HCT116 (cell line): ENCODE measurements at regions not wholly inside any gene's neighbourhood (a gene's known extent, or its start where the extent isn't known, plus 50 kb on each side); places are given as distances from the start of the nearest gene placed in this dataset.

Experiments used
- ATAC-seq: fragments of 200-7000 bp; cut with Tn5 transposase; 2 replicates; pipeline ENCODE4 v1.9.1; 2020; ENCODE audit warnings: mild to moderate bottlenecking, moderate library complexity
- BruUV-seq: library from RNA; stranded (reverse); fragments of 400-500 nt; replicated peaks from 2 replicates; lab custom pipeline; 2021; lab: Mats Ljungman, UMichigan
- CTCF ChIA-PET: fragments of 300-600 bp; sonication (Branson Sonifier 250); formaldehyde crosslinking; loops from one replicate; lab custom pipeline; 2021; ENCODE audit warnings: antibody characterized with exemption; lab: Charles Lee
- POLR2A ChIA-PET: fragments of 300-600, 350-600 bp; sonication (Branson Sonifier 250); formaldehyde crosslinking; loops from one replicate; lab custom pipeline; 2021; ENCODE audit warnings: antibody characterized with exemption; lab: Charles Lee
- RAD21 ChIA-PET, 2 experiments: fragments of 300-600 bp; sonication (Branson Sonifier 250); formaldehyde crosslinking; loops; one replicate each; lab custom pipeline; 2023; ENCODE audit warnings: low total read pairs in 2 of 2; ENCODE audit not compliant: uncharacterized antibody in 2 of 2, unreplicated experiment in 2 of 2, low non-redundant PET in 1 of 2; lab: Charles Lee
- DNase-seq: peaks from one replicate; pipeline ENCODE4 v3.0.0-alpha.2; 2010; ENCODE audit warnings: low read depth, low spot score
- H2AFZ ChIP-seq: fragments of 200-600 bp; shearing (Covaris generic), sonication (generic); 2 replicates; pipeline ENCODE4 v1.6.1; 2017; ENCODE audit warnings: low read depth, mixed run types, mixed read lengths, antibody characterized with exemption, low read length; ENCODE audit not compliant: poor library complexity, severe bottlenecking
- H3K27ac ChIP-seq: 2 replicates; pipeline ENCODE4 v1.5.1; 2012; ENCODE audit warnings: low read depth, low read length
- H3K27me3 ChIP-seq: fragments of 200-600 bp; sonication (generic); 2 replicates; pipeline ENCODE4 v1.6.1; 2016; ENCODE audit warnings: mixed run types, low read length, mixed read lengths; ENCODE audit not compliant: insufficient read depth
- H3K36me3 ChIP-seq, 2 experiments: fragments of 200-500 bp in 1 of 2; fragments of 200-600 bp in 1 of 2; sonication (Bioruptor generic) in 1 of 2; sonication (generic) in 1 of 2; 2 replicates each; pipeline versions ENCODE4 v1.5.1 to v1.6.1; 2014 to 2016; ENCODE audit warnings: low read length in 2 of 2, inconsistent platforms in 1 of 2, mixed read lengths in 1 of 2, mixed run types in 1 of 2; ENCODE audit not compliant: insufficient read depth in 2 of 2, control insufficient read depth in 1 of 2
- H3K4me1 ChIP-seq, 2 experiments: fragments of 200-600 bp in 1 of 2; sonication (generic) in 1 of 2; 2 replicates each; pipeline versions ENCODE4 v1.5.1 to v1.6.1; 2012 to 2017; ENCODE audit warnings: low read length in 2 of 2, inconsistent platforms in 1 of 2, mild to moderate bottlenecking in 1 of 2, mixed read lengths in 1 of 2, mixed run types in 1 of 2, moderate library complexity in 1 of 2; ENCODE audit not compliant: insufficient read depth in 2 of 2, control insufficient read depth in 1 of 2
- H3K4me2 ChIP-seq: fragments of 200-600 bp; sonication (generic); 2 replicates; pipeline ENCODE4 v1.6.1; 2017; ENCODE audit warnings: mixed run types, low read length, mixed read lengths
- H3K4me3 ChIP-seq, 2 experiments: fragments of 200-600 bp in 1 of 2; sonication (generic) in 1 of 2; replicated peaks in 1 of 2; 2 replicates each; pipeline ENCODE4 v1.5.1; 2011 to 2016; ENCODE audit warnings: low read length in 2 of 2, control low read depth in 1 of 2, low read depth in 1 of 2, mild to moderate bottlenecking in 1 of 2, mixed read lengths in 1 of 2, mixed run types in 1 of 2
- H3K79me2 ChIP-seq: fragments of 200-600 bp; sonication (generic); 2 replicates; pipeline ENCODE4 v1.6.1; 2017; ENCODE audit warnings: mild to moderate bottlenecking, mixed run types, low read length, moderate library complexity, mixed read lengths; ENCODE audit not compliant: insufficient read depth
- H3K9ac ChIP-seq: fragments of 200-600 bp; sonication (generic); 2 replicates; pipeline ENCODE4 v1.6.1; 2016; ENCODE audit warnings: low read length, mixed read lengths
- H3K9me2 ChIP-seq: fragments of 200-600 bp; sonication (generic), shearing (Covaris generic); 2 replicates; pipeline ENCODE4 v1.6.1; 2017; ENCODE audit warnings: mixed run types, mild to moderate bottlenecking, moderate library complexity; ENCODE audit not compliant: insufficient read depth
- H3K9me3 ChIP-seq, 2 experiments: fragments of 200-500 bp in 1 of 2; fragments of 200-600 bp in 1 of 2; sonication (Bioruptor generic) in 1 of 2; sonication (generic) in 1 of 2; 2 replicates each; pipeline ENCODE4 v1.6.1; 2014 to 2017; ENCODE audit warnings: low read length in 2 of 2, mixed read lengths in 2 of 2, inconsistent platforms in 1 of 2, low read depth in 1 of 2, mild to moderate bottlenecking in 1 of 2, mixed run types in 1 of 2, moderate library complexity in 1 of 2; ENCODE audit not compliant: control insufficient read depth in 1 of 2, insufficient read depth in 1 of 2
- H4K20me1 ChIP-seq: fragments of 200-600 bp; sonication (generic), shearing (Covaris generic); 2 replicates; pipeline ENCODE4 v1.6.1; 2017; ENCODE audit warnings: mixed run types, mild to moderate bottlenecking, moderate library complexity; ENCODE audit not compliant: insufficient read depth
- CEBPB ChIP-seq: IDR thresholded peaks from 2 replicates; pipeline ENCODE4 v1.6.1; 2012; ENCODE audit warnings: low read depth
- ELF1 ChIP-seq: IDR thresholded peaks from 2 replicates; pipeline ENCODE4 v1.6.1; 2012; ENCODE audit warnings: low read depth, borderline replicate concordance
- EZH2 ChIP-seq: fragments of 200-600 bp; sonication (generic); IDR thresholded peaks from 2 replicates; pipeline ENCODE4 v1.6.1; 2017; ENCODE audit warnings: antibody characterized with exemption, mixed run types
- EZH2phosphoT487 ChIP-seq: fragments of 200-600 bp; IDR thresholded peaks from 2 replicates; pipeline ENCODE4 v1.6.1; 2018; ENCODE audit warnings: antibody characterized with exemption, borderline replicate concordance
- JUND ChIP-seq: IDR thresholded peaks from 2 replicates; pipeline ENCODE4 v1.6.1; 2012
- POLR2A ChIP-seq: IDR thresholded peaks from 2 replicates; pipeline ENCODE4 v1.7.0; 2011; ENCODE audit warnings: borderline replicate concordance; ENCODE audit not compliant: insufficient read depth, insufficient read length; ENCODE audit errors: extremely low read depth
- RAD21 ChIP-seq: IDR thresholded peaks from 2 replicates; pipeline ENCODE4 v1.6.1; 2012; ENCODE audit warnings: low read depth, mild to moderate bottlenecking
- SIN3A ChIP-seq: IDR thresholded peaks from 2 replicates; pipeline ENCODE4 v1.6.1; 2012; ENCODE audit warnings: low read depth
- SP1 ChIP-seq: IDR thresholded peaks from 2 replicates; pipeline ENCODE4 v1.6.1; 2012; ENCODE audit warnings: low read depth
- SRF ChIP-seq: IDR thresholded peaks from 2 replicates; pipeline ENCODE4 v1.6.1; 2012; ENCODE audit warnings: low read depth
- TCF7L2 ChIP-seq: IDR thresholded peaks from 2 replicates; pipeline ENCODE4 v1.7.0; 2011; ENCODE audit warnings: borderline replicate concordance, inconsistent platforms; ENCODE audit not compliant: insufficient read depth, insufficient read length; ENCODE audit errors: extremely low read depth
- YY1 ChIP-seq: IDR thresholded peaks from 2 replicates; pipeline ENCODE4 v1.6.1; 2011; ENCODE audit warnings: low read length, low read depth, moderate library complexity, mild to moderate bottlenecking; ENCODE audit not compliant: insufficient replicate concordance; ENCODE audit errors: extremely low read depth
- ZNF274 ChIP-seq: fragments of 200-500 bp; sonication (Bioruptor generic); IDR thresholded peaks from 2 replicates; pipeline ENCODE4 v1.6.1; 2014; ENCODE audit warnings: mild to moderate bottlenecking, low read depth, low read length, inconsistent platforms
- intact Hi-C: fragments of 100-400 bp; cut with micrococcal nuclease; formaldehyde crosslinking; loops from 2 replicates; pipeline ENCODE4 v1.10.0; 2022
- TF ChIP-seq, protein P1 (sequence below): IDR thresholded peaks from 2 replicates; pipeline ENCODE4 v1.6.1; 2012
- TF ChIP-seq, protein P2 (sequence below): IDR thresholded peaks from 2 replicates; pipeline ENCODE4 v1.6.1; 2012
- TF ChIP-seq, protein P3 (sequence below): IDR thresholded peaks from 2 replicates; pipeline ENCODE4 v1.6.1; 2011; ENCODE audit warnings: mild to moderate bottlenecking, low read length, moderate library complexity; ENCODE audit not compliant: insufficient replicate concordance; ENCODE audit errors: extremely low read depth
- TF ChIP-seq, protein P4 (sequence below): IDR thresholded peaks from 2 replicates; pipeline ENCODE4 v1.6.1; 2012; ENCODE audit warnings: low read depth

DNA sequence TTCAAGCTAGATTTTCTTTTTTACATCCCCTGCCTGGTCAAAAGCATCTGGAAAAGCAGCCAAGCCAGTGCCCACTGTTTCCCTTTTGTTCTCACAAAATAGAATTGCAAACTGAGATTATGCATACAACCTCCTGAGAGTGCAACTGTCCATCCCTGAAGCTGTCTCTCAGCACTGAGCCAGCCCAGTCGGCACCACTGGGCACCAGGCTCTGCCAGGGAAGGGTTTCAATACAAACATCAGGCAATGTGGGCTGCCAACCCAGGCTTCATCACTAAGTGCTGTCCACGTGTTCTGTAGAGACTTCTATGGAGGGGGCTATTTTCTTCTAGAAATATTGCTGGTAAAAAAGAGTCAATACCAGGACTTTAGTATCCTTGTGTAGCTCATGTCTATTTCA, 356.3 kb upstream of the TBL1XR1 start:
- no peak for DNase-seq
- H3K9me3 ChIP-seq, result no peaks in the 10 kb centered on the region
- TF ChIP-seq CEBPB, result no peak
- TF ChIP-seq, protein P1, sequence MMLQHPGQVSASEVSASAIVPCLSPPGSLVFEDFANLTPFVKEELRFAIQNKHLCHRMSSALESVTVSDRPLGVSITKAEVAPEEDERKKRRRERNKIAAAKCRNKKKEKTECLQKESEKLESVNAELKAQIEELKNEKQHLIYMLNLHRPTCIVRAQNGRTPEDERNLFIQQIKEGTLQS, result no peak
- TF ChIP-seq, protein P2, sequence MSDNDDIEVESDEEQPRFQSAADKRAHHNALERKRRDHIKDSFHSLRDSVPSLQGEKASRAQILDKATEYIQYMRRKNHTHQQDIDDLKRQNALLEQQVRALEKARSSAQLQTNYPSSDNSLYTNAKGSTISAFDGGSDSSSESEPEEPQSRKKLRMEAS, result no peak
- no peak for TF ChIP-seq ZNF274
- TF ChIP-seq ELF1, result no peak
- no peak for TF ChIP-seq YY1
- TF ChIP-seq EZH2, result no peak
- TF ChIP-seq TCF7L2, result no peak
- TF ChIP-seq SRF, result no peak
- no peak for TF ChIP-seq RAD21
- no peak for TF ChIP-seq JUND
- TF ChIP-seq SIN3A, result no peak
- no peak for TF ChIP-seq SP1
- TF ChIP-seq EZH2phosphoT487, result no peak
- TF ChIP-seq, protein P3, sequence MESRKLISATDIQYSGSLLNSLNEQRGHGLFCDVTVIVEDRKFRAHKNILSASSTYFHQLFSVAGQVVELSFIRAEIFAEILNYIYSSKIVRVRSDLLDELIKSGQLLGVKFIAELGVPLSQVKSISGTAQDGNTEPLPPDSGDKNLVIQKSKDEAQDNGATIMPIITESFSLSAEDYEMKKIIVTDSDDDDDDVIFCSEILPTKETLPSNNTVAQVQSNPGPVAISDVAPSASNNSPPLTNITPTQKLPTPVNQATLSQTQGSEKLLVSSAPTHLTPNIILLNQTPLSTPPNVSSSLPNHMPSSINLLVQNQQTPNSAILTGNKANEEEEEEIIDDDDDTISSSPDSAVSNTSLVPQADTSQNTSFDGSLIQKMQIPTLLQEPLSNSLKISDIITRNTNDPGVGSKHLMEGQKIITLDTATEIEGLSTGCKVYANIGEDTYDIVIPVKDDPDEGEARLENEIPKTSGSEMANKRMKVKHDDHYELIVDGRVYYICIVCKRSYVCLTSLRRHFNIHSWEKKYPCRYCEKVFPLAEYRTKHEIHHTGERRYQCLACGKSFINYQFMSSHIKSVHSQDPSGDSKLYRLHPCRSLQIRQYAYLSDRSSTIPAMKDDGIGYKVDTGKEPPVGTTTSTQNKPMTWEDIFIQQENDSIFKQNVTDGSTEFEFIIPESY, result no peak
- TF ChIP-seq, protein P4, sequence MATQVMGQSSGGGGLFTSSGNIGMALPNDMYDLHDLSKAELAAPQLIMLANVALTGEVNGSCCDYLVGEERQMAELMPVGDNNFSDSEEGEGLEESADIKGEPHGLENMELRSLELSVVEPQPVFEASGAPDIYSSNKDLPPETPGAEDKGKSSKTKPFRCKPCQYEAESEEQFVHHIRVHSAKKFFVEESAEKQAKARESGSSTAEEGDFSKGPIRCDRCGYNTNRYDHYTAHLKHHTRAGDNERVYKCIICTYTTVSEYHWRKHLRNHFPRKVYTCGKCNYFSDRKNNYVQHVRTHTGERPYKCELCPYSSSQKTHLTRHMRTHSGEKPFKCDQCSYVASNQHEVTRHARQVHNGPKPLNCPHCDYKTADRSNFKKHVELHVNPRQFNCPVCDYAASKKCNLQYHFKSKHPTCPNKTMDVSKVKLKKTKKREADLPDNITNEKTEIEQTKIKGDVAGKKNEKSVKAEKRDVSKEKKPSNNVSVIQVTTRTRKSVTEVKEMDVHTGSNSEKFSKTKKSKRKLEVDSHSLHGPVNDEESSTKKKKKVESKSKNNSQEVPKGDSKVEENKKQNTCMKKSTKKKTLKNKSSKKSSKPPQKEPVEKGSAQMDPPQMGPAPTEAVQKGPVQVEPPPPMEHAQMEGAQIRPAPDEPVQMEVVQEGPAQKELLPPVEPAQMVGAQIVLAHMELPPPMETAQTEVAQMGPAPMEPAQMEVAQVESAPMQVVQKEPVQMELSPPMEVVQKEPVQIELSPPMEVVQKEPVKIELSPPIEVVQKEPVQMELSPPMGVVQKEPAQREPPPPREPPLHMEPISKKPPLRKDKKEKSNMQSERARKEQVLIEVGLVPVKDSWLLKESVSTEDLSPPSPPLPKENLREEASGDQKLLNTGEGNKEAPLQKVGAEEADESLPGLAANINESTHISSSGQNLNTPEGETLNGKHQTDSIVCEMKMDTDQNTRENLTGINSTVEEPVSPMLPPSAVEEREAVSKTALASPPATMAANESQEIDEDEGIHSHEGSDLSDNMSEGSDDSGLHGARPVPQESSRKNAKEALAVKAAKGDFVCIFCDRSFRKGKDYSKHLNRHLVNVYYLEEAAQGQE, result no peak
- no peak for TF ChIP-seq POLR2A
- no peaks in the 10 kb centered on the region for H4K20me1 ChIP-seq
- no peaks in the 10 kb centered on the region for H3K36me3 ChIP-seq
- no peaks in the 10 kb centered on the region for H3K27me3 ChIP-seq
- no peaks in the 10 kb centered on the region for H3K79me2 ChIP-seq
- no peak overlapping the region for H3K9ac ChIP-seq
- intact Hi-C loops, result no loop called here
- no peaks in the 10 kb centered on the region for H3K9me2 ChIP-seq
- ChIA-PET CTCF (no interaction called here), RAD21 (no interaction called here), POLR2A (no interaction called here)
- H3K4me3 ChIP-seq, result no peak overlapping the region
- no peaks in the 10 kb centered on the region for H3K4me1 ChIP-seq
- no peak overlapping the region for H3K4me2 ChIP-seq
- no peak overlapping the region for H3K27ac ChIP-seq
- BruUV-seq, result no TSS peak
- no peak for ATAC-seq
- no peak overlapping the region for H2AFZ ChIP-seq
